Peyer's patch (tissue), 4 donors: ENCODE measurements at regions not wholly inside any gene's neighbourhood (a gene's known extent, or its start where the extent isn't known, plus 50 kb on each side); places are given as distances from the start of the nearest gene placed in this dataset.

Experiments used
- DNase-seq, 3 donors: peaks; one replicate each; pipeline ENCODE4 v3.0.0-alpha.2; 2017 to 2019
- H3K27ac ChIP-seq, 4 donors: fragments of 200-600 bp; sonication (generic); one replicate each; pipeline ENCODE4 v1.5.1; 2016 to 2019
- H3K27me3 ChIP-seq, 2 donors: fragments of 200-600 bp; sonication (generic); one replicate each; pipeline ENCODE4 v1.5.1; 2019
- H3K36me3 ChIP-seq, 3 donors: fragments of 200-600 bp; sonication (generic); one replicate each; pipeline ENCODE4 v1.5.1; 2016 to 2019
- H3K4me1 ChIP-seq, 4 donors: fragments of 200-600 bp; sonication (generic); one replicate each; pipeline ENCODE4 v1.5.1; 2016 to 2019
- H3K4me3 ChIP-seq, 4 donors: fragments of 200-600 bp; sonication (generic); 1 replicate in 3 of 4; 2 replicates in 1 of 4; pipeline ENCODE4 v1.5.1; 2016 to 2019; ENCODE audit warnings: mild to moderate bottlenecking in 1 of 4
- H3K9me3 ChIP-seq, 4 donors: fragments of 200-600 bp; sonication (generic); one replicate each; pipeline ENCODE4 v1.5.1; 2016 to 2019; ENCODE audit warnings: mild to moderate bottlenecking in 1 of 4
- POLR2A ChIP-seq, 2 donors: fragments of 450-650 bp; IDR thresholded peaks; one replicate each; pipeline ENCODE4 v1.5.1; 2017; ENCODE audit warnings: antibody characterized with exemption in 2 of 2, mild to moderate bottlenecking in 2 of 2, moderate library complexity in 2 of 2
- TF ChIP-seq, protein P1 (sequence below), 6 experiments: fragments of 450-650 bp in 4 of 6; fragments of 200-600 bp in 2 of 6; sonication (generic) in 1 of 6; IDR thresholded peaks; one replicate each; pipeline ENCODE4 v1.5.1; 2017 to 2019; ENCODE audit warnings: antibody characterized with exemption in 6 of 6, mild to moderate bottlenecking in 3 of 6, moderate library complexity in 1 of 6

DNA sequence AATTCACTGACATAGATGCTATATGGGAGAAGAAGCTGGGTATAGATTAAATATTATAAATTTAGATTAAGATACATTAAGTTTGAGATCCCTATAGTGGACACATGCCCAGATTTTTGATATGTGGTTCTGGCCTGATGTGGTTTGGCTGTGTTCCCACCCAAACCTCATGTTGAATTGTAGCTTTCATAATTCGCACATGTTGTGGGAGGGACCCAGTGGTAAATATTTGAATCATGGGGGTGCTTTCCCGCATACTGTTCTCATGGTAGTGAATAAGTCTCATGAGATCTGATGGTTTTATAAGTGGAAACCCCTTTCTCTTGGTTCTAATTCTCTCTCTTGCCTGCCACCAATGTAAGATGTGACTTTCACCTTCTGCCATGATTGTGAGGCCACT, 189.4 kb upstream of the CD96 start:
- no peaks in the 10 kb centered on the region for H3K36me3 ChIP-seq
- no peaks in the 10 kb centered on the region for H3K27me3 ChIP-seq
- no peak for TF ChIP-seq POLR2A (IDR thresholded peaks at IDR 0.05)
- TF ChIP-seq, protein P1, sequence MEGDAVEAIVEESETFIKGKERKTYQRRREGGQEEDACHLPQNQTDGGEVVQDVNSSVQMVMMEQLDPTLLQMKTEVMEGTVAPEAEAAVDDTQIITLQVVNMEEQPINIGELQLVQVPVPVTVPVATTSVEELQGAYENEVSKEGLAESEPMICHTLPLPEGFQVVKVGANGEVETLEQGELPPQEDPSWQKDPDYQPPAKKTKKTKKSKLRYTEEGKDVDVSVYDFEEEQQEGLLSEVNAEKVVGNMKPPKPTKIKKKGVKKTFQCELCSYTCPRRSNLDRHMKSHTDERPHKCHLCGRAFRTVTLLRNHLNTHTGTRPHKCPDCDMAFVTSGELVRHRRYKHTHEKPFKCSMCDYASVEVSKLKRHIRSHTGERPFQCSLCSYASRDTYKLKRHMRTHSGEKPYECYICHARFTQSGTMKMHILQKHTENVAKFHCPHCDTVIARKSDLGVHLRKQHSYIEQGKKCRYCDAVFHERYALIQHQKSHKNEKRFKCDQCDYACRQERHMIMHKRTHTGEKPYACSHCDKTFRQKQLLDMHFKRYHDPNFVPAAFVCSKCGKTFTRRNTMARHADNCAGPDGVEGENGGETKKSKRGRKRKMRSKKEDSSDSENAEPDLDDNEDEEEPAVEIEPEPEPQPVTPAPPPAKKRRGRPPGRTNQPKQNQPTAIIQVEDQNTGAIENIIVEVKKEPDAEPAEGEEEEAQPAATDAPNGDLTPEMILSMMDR (IDR thresholded peaks at IDR 0.05) = no peak
- no peak overlapping the region for H3K4me3 ChIP-seq
- no peaks in the 10 kb centered on the region for H3K9me3 ChIP-seq
- H3K27ac ChIP-seq = no peak overlapping the region
- no peaks in the 10 kb centered on the region for H3K4me1 ChIP-seq
- DNase-seq = no peak

DNA sequence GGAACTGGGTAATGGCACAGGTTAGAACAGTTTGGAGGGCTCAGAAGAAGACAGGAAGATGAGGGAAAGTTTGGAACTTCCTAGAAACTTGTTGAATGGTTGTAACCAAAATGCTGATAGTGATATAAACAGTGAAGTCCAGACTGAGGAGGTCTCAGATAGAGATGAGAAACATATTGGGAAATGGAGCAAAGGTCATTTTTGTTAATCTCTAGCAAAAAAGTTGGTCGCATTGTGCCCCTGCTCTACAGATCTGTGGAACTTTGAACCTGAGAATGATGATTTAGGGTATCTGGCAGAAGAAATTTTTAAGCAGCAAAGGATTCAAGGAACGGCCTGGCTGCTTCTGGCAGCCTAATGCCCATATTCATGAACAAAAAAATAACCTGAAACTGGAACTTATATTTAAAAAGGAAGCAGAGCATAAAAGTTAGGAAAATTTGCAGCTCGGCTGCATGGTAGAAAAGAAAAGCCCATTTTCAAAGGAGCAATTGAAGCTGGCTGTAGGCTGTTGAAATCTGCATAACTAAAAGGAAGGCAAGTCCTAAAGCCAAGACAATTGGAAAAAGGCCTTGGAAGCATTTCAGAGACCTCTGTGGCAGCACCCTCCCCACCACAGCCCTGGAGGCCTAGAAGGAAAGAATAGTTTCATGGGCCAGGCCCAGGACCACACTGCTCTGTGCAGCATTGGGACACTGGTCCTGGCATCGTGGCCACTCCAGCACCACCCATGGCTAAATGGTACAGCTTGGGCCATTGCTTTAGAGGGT, 182.6 kb upstream of the CD96 start:
- no peak overlapping the region for H3K4me3 ChIP-seq
- no peaks in the 10 kb centered on the region for H3K9me3 ChIP-seq
- DNase-seq = no peak
- H3K27ac ChIP-seq = no peak overlapping the region
- no peaks in the 10 kb centered on the region for H3K4me1 ChIP-seq
- no peaks in the 10 kb centered on the region for H3K27me3 ChIP-seq
- no peak for TF ChIP-seq POLR2A (IDR thresholded peaks at IDR 0.05)
- TF ChIP-seq, protein P1 (IDR thresholded peaks at IDR 0.05) = no peak
- H3K36me3 ChIP-seq = no peaks in the 10 kb centered on the region

DNA sequence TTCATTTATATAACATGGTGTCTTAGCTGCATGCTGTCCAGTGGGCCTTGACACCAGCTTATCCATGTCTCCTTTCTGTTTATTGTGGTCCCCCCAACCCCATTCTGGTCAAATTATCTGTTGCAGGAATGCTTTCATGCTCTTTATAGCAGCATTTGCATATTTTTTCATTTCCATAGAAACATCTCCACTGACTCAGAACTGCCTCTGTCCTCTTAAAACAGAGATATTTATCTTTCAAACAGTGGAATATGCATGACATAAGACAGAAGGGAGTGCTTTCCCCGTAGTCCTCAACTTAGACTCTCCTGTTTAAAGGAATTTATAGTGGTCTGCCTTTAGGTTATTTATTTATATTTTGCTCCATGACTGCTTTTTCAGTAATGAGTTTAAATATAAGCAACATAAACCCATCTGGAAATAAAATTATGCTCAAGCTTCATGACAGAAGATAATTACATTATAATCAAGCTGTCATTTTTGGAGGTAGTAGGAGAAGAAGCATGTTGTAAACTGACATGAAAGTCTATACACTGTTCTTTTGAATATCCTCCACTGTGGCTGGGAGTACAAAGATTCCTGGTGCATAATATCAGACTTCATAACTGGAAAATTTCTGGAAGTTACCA, 179.5 kb upstream of the CD96 start:
- Histone ChIP-seq H3K27ac (no peak overlapping the region), H3K27me3 (no peaks in the 10 kb centered on the region), H3K4me1 (no peaks in the 10 kb centered on the region), H3K36me3 (no peaks in the 10 kb centered on the region), H3K4me3 (no peak overlapping the region), H3K9me3 (no peaks in the 10 kb centered on the region)
- TF ChIP-seq, protein P1 (IDR thresholded peaks at IDR 0.05) = no peak
- no peak for TF ChIP-seq POLR2A (IDR thresholded peaks at IDR 0.05)
- no peak for DNase-seq

DNA sequence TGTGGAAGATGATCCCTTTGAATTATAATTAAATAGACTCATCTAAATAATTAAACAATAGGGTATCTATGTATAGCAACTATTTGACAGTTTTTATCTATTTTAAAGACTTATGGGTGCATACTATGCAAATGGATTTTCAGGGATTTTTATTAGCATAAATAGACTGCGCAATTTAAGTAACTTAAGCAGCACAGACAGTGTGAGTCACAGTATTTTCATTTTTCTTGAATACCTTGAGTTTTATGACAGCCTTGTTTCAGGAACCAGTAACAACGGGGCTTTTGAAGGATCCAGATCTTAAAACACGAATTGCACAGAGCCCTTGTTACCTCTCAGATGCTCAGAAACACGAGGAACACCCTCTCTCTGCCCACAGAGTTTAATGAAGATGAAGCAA, 175.5 kb upstream of the CD96 start:
- H3K4me1 ChIP-seq = no peaks in the 10 kb centered on the region
- no peak for DNase-seq
- TF ChIP-seq, protein P1 (IDR thresholded peaks at IDR 0.05) = no peak
- H3K27ac ChIP-seq = no peak overlapping the region
- H3K4me3 ChIP-seq = no peak overlapping the region
- no peaks in the 10 kb centered on the region for H3K36me3 ChIP-seq
- H3K27me3 ChIP-seq = no peaks in the 10 kb centered on the region
- no peaks in the 10 kb centered on the region for H3K9me3 ChIP-seq

DNA sequence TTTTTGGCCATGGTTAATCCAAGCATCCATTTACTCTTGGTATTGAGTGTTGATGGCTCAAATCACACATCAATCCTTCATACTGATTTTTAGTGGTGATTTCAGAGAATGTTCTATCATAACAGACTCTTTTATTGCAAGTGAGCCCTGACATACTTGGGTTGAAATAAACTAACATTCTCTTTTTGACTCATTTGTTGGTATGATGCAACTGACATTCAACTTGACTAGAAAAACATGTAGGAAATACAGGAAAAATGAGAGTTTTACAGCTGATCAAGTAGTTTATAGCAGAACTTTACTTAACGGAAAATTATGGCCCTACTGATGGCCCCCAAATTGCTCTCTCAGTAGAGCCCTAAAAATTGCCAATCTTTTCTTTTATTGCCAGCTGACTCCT, 173.9 kb upstream of the CD96 start:
- Histone ChIP-seq H3K27me3 (no peaks in the 10 kb centered on the region), H3K27ac (no peak overlapping the region), H3K4me1 (no peaks in the 10 kb centered on the region), H3K9me3 (peaks cover 0 to 4% (median 0%) of the 10 kb centered on the region in 4 donors), H3K4me3 (no peak overlapping the region), H3K36me3 (no peaks in the 10 kb centered on the region)
- TF ChIP-seq POLR2A (IDR thresholded peaks at IDR 0.05) = no peak
- TF ChIP-seq, protein P1 (IDR thresholded peaks at IDR 0.05) = no peak
- DNase-seq = no peak
